GM19023 (cell line): ENCODE measurements at regions not wholly inside any gene's neighbourhood (a gene's known extent, or its start where the extent isn't known, plus 50 kb on each side); places are given as distances from the start of the nearest gene placed in this dataset.
"Not testable (repeated sequence)": the region's sequence is repeated elsewhere in the genome, so short reads cannot be mapped to it uniquely, and the experiment has no call there.

Experiments
- ATAC-seq: cut with Tn5 transposase; IDR thresholded peaks from one replicate; pipeline ENCODE4 v1.9.1; 2021; ENCODE audit warnings: mild to moderate bottlenecking, moderate library complexity; ENCODE audit not compliant: unreplicated experiment

DNA sequence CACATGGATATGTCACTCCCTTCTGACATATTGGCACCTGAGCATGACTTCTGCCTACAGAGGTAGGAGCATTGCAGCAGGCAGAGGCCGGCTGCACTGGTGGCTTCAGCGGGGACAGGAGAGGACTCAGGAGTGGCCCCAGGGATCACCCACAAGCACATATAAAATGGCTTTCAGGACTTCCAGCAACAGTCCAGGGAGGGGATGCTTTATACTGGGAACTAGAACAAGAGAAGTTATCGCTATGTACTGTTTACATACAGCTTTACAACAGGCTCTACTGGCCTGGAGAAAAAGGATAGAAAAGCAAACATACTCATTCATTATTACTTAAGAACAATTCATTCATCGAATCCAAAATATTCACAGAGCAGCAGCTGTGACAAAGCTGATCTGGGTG is 337.8 kb downstream of the THBS2 start:
- ATAC-seq, result no peak

DNA sequence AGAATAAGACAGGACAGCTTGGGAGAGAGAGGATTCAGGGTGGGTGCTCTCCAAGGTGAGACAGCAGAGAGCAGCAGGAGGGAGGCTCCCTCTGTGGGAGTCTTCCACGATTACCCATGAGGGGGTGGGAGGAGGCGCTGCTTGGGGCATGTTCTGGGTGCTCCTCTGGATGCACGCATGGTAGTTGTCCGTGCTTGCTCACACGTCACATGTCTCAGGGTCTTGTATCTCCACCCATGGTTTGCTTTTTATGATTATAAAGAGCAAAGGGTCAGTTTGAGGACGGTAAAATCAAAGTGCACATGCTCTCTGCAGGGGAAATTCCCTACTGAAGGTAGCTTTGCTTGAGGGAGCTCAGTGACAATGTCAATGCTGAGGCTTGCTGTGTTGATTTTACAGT is 338.4 kb downstream of the THBS2 start:
- ATAC-seq, result no peak

DNA sequence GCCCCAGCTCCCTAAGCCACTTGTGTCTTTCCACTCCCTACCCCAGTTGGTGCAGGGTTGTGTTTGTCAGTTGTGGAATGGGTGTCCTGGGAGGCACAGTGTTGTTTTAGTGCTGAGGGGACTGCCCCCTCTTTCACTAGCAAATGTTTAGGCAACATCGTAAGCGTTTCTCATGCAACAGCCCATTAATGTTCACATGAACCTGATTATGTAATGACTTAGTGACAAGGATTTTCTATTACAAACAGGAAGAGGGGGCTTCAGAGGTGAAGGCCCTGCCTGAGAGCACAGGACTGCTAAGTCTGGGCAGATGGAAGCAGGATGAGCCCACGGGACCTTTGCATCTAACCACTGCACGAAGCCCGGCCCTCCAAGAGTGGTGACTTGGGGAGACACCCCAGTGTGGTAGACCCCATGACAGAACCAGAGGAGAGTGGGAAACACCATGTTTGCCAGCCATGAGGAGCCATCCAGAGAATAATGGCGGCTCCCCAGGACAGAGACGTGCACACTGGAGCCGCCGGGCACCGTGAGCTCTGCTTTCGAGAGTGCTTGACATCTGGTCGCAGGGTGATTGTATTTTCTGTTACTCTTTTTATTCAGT is 339.7 kb downstream of the THBS2 start:
- ATAC-seq, result no peak

DNA sequence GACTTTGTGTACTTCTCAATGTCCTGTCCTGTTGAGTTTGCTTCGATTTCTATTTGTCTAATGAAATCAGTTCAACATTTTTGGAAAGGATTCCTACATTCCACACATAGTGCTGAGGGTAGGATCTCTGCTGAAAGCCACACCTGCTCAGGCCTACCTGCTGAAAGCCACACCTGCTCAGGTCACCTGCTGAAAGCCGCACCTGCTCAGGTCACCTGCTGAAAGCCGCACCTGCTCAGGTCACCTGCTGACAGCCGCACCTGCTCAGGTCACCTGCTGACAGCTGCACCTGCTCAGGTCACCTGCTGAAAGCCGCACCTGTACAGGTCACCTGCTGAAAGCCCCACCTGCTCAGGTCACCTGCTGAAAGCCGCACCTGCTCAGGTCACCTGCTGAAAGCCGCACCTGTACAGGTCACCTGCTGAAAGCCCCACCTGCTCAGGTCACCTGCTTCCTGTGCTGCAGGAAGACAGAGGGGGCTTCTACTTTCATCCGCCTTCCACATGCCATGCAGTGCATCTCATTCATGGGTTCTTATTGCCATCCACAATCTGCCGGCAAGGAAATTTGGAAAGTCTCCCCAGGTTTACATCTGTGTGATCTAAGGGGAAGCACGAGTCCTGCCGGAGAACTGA is 340.3 kb downstream of the THBS2 start:
- not testable (repeated sequence) for ATAC-seq

DNA sequence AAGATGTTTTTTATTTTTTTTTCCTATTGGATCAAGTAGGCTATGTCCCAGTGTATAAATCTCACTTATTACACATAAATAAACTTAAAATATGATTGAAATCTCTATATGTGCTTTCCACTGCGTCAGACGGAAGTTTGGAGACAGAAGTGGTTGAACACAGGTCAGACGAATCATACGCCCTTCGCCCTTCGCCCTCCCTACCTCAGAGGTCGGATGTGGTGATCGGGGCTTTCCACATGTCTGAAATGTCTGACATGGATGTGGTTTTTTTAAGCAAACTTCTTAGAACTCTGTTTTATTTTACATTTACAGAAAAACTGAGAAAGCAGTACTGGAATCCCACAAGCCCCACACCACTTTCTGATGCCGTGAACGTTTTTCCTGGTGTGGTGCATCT is 344.4 kb downstream of the THBS2 start:
- no peak for ATAC-seq

DNA sequence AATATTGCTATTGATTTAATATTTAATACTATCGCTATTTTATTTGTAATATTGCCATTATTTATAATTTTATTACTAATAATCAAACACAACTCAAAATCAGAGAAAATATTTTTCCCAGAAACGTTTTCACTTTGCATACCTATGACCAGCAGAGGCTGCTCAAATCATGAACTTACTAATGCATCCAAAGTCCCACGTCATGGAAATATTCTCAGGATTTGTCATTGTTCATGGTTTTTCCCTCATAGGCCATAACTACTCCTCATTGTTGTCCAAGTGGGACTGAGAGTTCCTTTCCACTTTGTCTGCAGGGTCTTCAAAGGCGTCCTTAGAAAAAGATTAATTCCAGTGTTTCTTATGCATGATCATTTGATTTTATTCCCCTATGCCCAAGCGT is 344.8 kb downstream of the THBS2 start:
- ATAC-seq, result no peak

DNA sequence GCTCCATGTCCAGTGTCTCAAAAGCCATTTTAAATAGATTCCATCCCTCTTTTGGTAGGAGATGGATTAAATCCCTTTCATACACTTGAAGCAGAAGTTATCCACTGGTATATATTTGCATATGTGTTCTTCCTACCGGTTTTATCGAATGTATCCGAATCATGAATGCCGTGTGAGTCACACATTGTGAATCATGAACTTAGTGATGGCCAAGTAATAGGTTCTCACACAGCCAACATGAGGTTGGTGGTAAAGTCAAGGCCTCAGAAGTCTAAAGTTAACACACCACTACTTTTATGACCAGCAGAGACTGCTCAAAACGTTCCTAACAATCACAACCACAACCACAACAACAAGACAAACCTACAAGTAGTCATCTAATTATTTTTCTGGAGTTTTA is 345.5 kb downstream of the THBS2 start:
- ATAC-seq, result no peak

DNA sequence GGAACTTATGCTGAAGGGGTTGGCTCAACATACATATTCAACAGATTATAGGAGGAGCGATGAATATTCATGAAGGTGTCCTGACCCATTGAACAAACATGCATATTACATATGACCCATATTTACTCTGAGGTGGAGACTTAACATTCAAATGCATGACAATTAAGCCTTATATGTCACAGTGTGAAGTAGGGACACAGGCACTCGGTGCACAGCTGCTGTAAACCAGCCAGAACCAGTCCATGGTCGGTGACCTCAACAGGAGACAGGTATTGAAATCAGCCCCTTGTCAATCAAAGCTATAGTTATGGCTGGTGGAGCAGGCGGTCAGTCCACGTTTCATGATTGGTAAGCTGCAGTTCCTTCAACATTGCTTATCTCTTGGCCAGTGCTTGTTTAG is 347.3 kb downstream of the THBS2 start:
- ATAC-seq, result no peak

DNA sequence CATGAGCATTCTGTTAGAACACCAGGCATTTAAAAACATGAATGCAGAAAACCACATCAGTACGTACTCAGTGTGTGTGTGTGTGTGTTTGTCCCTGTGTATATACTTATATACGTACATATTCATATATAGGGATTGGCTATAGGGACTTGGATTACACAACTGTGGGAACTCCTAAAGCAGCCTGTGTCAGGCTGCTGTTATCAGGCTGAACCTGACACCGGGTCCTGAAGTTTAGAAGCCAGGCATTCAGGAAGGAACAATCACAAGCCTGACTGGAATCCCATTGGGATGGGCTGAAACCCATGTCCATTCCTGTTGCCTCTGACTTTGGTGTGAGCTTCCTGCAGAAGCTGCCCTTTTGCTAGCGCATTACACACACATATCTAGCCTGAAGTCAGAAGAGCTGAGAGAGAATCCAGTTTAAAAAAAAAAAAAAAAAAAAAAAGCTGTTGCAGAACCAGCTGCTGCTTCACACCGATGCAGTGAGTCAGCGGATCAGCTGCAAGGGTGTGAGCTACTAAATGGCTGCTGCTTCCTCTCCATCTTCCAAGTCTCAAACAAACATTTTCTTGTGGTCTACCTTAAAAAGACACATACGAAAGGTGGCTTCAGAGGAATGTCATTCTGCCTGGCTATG is 348.1 kb downstream of the THBS2 start:
- no peak for ATAC-seq

DNA sequence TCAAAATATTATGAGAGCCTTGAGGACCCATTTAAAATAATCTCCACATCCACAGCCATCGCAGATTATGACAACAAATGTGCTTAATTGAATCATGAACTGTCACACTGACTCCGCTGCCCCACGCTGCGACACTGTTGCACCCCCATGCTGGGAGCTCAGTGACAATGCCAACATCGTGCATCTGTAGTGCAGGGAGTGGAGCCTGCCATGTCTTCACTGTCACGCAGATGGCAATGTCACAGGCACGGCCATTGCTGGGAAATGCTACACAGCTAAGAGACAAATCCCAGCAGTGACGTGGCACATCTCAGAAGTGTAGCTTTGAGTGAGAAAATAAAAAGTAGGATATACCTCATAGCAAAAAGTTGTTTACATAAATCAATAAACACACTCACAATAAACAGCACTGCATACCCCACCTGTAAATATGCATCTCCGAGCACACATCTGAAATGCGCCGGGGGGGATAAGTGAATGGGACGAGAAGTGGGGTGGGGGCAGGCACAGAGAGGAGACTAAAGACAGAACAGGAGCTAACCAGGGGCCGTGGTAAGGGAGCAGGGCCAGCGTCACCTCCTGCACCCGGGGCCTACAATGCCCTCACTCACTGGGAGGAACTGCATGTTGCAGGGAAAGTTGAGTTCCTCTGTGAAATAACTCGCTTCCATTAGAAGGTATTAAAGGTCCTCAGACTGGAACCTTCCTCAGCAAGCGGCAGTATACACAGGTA is 349.9 kb downstream of the THBS2 start:
- ATAC-seq, result no peak

DNA sequence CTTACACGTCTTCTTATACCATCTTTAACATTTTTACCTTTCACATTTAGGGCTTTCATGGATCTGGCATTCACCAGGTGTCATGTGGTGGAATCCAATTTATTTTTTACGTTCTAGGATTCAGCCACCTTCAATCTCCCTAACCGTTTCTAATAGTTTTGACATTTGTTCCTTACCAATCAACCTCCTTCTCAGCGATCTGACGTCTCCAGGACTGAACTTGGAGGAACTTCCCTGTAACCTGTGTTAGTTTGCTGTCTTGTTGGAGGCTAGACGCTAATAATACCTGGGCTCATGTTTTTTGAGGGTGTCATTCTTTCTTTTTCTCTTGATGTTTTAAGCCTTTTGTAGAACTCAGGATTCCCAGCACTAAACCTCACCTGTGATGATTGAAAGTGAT is 351.6 kb downstream of the THBS2 start:
- no peak for ATAC-seq

DNA sequence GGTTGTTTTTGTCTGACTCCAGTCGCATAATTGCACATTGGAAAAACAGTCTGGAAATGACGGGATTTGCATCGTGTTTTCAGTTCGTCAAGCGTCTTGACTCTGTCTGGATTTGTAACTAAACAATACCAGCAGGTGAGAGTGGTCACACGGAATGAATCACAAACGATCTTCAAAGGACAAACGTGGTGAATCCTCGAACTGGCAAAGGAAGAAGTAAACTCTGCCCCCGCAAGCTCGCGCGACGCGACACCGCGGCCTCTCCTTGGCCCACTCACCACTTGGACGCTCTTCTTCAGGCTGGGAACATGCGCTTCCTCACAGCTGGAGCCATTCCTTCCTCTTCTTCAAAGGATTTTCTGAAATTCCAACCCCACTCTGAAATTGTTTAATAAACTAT is 352.6 kb downstream of the THBS2 start:
- ATAC-seq, result no peak

DNA sequence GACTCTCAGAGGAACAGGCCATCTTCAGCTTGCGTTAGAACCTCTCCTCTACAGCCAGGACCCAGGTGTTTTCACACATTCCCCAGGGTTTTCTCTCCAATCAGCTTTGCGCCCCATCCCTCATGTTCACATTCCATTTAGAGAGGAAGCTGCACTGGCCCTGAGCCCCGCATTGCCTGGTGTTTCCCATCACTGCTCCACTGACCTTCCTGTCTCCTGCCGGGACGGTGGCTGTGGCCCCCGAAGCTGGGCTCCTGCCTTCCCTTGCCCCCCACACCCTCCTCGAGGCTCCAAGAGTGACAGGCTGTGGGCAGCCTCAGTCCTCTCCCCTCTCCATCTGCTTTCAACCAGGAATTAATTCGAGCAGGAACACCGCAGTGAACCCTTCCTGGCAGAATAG is 357.3 kb downstream of the THBS2 start:
- no peak for ATAC-seq

DNA sequence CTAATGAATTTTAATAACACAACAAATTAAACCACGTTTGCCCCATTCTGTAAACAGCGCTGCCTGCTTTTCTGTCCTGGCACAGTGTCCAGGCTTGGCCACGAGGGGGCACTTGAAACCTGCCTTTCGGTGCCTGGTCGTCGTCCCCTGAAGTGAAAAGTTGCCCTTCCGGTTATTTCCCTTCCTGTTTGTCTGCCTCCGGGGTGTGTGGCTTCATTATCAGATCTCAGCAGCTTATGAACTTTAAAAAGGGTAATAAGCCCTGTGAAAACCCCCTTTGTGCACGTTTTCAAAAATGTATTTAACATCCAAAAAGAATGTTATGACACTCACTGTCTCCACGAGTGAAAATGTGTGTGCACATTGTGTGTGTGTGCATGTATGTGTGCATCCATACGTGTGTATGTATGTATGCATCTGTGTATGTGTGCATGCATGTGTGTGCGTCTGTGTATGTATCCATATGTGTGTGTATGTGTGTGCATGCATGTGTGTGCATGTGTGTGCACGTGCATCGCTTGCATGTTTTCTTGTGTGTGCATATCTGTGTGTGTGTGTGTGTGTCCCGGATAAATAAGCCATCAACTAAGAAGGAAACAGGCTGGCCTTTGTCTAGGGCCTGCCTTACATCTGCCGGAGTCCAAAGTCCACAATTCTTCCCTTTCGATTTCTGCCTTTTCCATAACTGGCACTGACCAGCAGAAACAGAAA is 358.4 kb downstream of the THBS2 start:
- peak; percentile 93 for ATAC-seq

DNA sequence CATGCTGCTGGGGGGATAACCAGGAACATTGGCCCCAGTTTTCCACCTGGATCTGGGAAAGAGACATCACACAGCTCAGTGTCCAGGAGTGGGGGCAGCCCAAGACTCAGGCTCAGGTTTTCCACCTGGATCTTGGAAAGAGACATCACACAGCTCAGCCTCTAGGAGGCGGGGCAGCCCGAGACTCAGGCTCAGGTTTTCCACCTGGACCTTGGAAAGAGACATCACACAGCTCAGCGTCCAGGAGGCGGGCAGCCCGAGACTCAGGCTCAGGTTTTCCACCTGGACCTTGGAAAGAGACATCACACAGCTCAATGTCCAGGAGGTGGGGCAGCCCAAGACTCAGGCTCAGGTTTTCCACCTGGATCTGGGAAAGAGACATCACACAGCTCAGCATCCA is 361.6 kb downstream of the THBS2 start:
- no peak for ATAC-seq

DNA sequence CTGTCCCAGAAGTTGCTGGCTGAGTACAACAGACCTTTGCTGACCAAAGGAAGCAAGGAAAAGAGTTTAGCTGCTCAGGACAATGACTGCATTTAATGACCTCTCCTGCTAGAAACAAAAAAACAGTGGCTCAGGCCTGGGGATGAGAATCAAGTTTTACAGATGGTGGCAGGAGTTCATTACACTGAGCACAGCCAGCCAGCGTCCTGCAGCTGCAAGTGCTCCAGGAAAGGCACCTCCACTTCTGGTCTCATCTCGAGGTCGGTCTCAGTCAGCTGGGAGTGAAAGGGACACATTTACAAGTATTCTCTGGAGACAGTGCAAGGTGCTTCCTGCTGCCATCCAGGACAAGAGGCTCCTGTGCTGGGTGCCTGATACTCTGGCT is 362.7 kb downstream of the THBS2 start:
- ATAC-seq, result no peak

DNA sequence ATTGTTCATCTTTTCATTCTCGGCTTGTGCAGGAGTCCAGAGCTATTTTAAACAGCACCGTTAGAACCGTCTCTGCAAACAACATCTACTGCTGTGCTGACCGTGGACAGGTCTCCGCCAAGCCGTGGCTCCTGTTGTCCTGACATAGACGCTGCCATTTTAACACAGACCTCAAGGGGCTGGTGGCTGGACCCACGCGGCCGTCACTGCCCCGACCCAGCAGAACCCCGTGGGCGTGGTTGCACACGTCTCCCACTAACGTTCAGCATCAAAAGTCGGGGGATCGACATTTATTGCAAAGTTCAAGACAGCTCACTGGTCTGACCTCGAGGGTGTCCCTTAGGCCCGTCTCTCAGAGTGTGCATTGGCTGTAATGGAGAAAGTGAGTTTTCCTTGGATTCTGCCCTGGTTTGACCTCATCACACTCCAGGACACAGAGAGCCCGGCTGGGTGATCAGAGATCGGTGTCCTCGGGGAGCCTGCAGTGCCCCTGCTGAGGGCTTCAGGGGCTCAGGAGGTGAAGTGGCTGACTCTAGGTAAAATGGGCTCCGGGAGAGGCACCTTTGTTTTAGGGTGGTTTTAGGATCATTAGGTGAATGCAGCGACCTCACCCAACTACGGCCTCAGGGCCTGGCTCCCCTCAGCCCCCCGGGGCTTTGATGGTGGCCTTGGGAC is 363.2 kb downstream of the THBS2 start:
- ATAC-seq, result no peak

DNA sequence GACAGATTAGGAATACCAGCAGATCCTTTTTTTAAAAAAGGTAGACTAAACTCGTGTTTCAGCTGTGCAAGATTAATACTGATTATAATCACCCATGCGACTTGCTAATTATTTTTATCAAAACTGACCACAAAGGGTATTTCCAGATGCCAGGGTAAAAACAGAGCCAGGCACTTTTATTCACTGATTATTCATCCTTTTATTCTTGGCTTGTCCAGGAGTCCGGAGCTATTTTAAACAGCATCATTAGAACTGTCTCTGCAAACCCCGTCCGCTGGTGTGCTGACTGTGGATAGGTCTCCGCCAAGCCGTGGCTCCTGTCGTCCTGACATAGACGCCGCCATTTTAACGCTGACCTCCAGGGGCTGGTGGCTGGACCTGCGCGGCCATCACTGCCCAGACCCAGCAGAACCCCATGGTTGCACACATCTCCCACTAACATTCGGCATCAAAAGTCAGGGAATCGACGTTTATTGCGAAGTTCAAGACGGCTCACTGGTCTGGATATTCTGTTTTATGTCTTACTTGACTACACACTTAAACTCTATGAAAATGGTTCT is 364.8 kb downstream of the THBS2 start:
- ATAC-seq, result no peak

DNA sequence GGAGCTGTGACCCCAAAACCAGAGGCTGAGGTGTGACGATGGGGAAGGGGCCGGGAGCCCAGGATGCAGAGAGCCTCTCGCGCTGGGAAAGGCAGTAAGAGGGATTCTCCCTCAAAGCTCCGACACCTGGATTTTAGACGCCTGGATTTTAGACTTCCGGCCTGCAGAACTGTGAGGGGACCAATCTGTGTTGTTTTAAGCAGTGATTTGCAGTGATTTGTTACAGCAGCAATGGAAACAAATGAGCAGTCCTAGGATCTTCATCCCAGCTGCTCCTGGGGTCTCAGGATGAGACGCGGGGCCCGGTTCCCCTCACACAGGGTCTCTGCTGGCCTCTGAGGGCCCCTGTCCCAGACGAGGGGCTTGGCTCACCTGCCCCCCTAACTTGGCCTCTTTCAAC is 365.5 kb downstream of the THBS2 start:
- ATAC-seq, result no peak

DNA sequence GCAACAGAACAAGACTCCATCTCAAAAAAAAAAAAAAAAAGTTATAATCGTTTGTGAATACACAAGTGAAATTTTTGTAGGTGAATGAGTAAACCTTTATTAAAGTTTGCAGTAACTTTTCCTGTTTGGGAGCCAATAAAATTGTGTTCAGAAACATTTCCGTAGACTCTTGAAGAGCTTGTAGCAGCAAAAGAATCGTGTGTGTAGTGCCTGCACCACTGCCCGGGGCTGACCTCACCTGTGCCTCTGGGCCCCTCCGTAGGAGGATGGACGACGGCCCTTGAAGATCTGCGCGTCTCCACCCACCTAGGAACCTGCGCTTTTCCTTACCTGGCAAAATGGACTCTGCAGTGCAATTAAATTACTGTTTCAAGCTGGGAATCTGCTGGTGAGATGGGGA is 366.0 kb downstream of the THBS2 start:
- ATAC-seq, result no peak

DNA sequence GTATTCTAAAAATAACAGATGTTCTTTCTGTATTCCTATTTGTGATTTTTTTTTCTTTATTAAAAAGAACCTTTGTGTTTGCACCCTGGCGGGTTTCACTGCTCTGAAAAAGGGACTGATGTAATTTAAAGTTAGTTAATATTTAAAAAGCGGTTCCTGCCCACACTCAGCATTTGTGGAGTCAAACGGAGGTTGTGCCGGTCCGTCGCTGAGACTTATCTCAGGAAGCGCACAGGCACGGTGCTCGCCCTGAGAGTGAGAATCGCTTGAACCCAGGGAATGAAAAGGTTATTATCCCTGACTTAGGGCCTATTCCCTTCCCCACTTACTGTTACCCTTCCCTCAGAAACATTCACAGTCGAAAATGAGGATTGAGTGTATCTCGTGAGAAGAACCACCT is 366.7 kb downstream of the THBS2 start:
- ATAC-seq, result no peak
